Lung (tissue), 11 donors: ENCODE measurements at regions not wholly inside any gene's neighbourhood (a gene's known extent, or its start where the extent isn't known, plus 50 kb on each side); places are given as distances from the start of the nearest gene placed in this dataset.
"Not testable (repeated sequence)": the region's sequence is repeated elsewhere in the genome, so short reads cannot be mapped to it uniquely, and the experiment has no call there.

Experiments
- ATAC-seq: fragments of 200-7000 bp; cut with Tn5 transposase; one replicate; pipeline ENCODE4 v1.9.1; 2020; ENCODE audit warnings: moderate number of reproducible peaks; ENCODE audit not compliant: insufficient read depth, low FRiP score
- DNase-seq, 3 donors: peaks; one replicate each; pipeline ENCODE4 v3.0.0-alpha.2; 2013 to 2017
- H3K27ac ChIP-seq, 2 donors: one replicate each; pipeline ENCODE4 v1.5.1; 2013; ENCODE audit warnings: mild to moderate bottlenecking in 2 of 2, moderate library complexity in 2 of 2, control low read depth in 1 of 2, inconsistent platforms in 1 of 2, low read depth in 1 of 2, low read length in 1 of 2
- H3K27me3 ChIP-seq, 3 donors: one replicate each; pipeline ENCODE4 v1.5.1; 2013; ENCODE audit warnings: low read length in 2 of 3; ENCODE audit not compliant: control insufficient read depth in 3 of 3, insufficient read depth in 3 of 3
- H3K36me3 ChIP-seq, 4 donors: one replicate each; pipeline ENCODE4 v1.5.1; 2013; ENCODE audit warnings: low read length in 4 of 4, mild to moderate bottlenecking in 1 of 4, moderate library complexity in 1 of 4; ENCODE audit not compliant: control insufficient read depth in 4 of 4, insufficient read depth in 4 of 4
- H3K4me1 ChIP-seq, 5 donors: one replicate each; pipeline ENCODE4 v1.5.1; 2013; ENCODE audit warnings: low read length in 5 of 5, mild to moderate bottlenecking in 2 of 5, moderate library complexity in 1 of 5; ENCODE audit not compliant: control insufficient read depth in 5 of 5, insufficient read depth in 5 of 5
- H3K4me3 ChIP-seq: one replicate; pipeline ENCODE4 v1.5.1; 2013; ENCODE audit warnings: mild to moderate bottlenecking, control low read depth, moderate library complexity
- H3K9ac ChIP-seq, 2 donors: one replicate each; pipeline ENCODE4 v1.5.1; 2013; ENCODE audit warnings: low read length in 2 of 2, control low read depth in 1 of 2; ENCODE audit not compliant: insufficient read depth in 1 of 2
- H3K9me3 ChIP-seq, 4 donors: one replicate each; pipeline ENCODE4 v1.5.1; 2013; ENCODE audit warnings: low read length in 3 of 4, mild to moderate bottlenecking in 1 of 4, moderate library complexity in 1 of 4; ENCODE audit not compliant: control insufficient read depth in 4 of 4, insufficient read depth in 3 of 4
- WGBS, 2 donors: extraction: QIAGEN DNeasy Blood & Tissue Kit; methylation state at CpG; one replicate each; pipeline ENCODE4 v1.1.7; 2013; 5-methylcytosine and 5-hydroxymethylcytosine counted together
- TF ChIP-seq, protein P1 (sequence below): IDR thresholded peaks from 2 replicates; pipeline ENCODE4 v1.5.1; 2012; ENCODE audit warnings: mild to moderate bottlenecking; ENCODE audit errors: control extremely low read depth, extremely low read depth
- donor health status: control.
- donor health status: control.
- donor health status: Bipolar disorder and iron deficiency.
- donor health status: healthy.
- donor health status: DM: yes; HTN: yes; CAD: no.

DNA sequence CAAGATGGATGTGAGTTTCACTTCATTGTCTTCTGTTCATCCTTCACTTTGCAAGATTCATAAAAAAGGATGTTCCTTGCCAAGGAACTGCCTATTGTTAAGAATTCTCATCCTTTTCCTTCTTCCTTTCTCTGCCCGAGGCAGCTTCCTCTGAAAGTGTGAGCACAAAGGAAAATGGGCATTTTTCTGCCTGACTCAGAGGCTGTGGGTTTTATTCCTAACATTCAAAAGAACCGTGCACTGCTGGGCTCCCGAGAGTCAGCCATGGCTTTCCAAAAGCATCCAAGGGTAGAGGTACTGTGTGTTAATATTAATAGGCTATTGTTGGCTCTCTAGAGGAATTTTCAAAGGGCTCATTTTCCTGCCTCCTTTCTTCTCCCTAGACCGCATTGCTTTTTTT, 289.4 kb downstream of the ABCC12 start:
- H3K27me3 ChIP-seq = no peaks in the 10 kb centered on the region
- H3K9ac ChIP-seq = no peak overlapping the region
- no peaks in the 10 kb centered on the region for H3K36me3 ChIP-seq
- no peak overlapping the region for H3K4me3 ChIP-seq
- no peak for ATAC-seq
- peaks cover 0 to 8% (median 4%) of the 10 kb centered on the region in 5 donors for H3K4me1 ChIP-seq
- WGBS, 2 donors = 32 to 38% methylated on average over 4 of the region's 4 CpGs
- H3K9me3 ChIP-seq = peaks cover 0 to 3% (median under 1%) of the 10 kb centered on the region in 4 donors
- H3K27ac ChIP-seq = no peak overlapping the region
- TF ChIP-seq, protein P1, sequence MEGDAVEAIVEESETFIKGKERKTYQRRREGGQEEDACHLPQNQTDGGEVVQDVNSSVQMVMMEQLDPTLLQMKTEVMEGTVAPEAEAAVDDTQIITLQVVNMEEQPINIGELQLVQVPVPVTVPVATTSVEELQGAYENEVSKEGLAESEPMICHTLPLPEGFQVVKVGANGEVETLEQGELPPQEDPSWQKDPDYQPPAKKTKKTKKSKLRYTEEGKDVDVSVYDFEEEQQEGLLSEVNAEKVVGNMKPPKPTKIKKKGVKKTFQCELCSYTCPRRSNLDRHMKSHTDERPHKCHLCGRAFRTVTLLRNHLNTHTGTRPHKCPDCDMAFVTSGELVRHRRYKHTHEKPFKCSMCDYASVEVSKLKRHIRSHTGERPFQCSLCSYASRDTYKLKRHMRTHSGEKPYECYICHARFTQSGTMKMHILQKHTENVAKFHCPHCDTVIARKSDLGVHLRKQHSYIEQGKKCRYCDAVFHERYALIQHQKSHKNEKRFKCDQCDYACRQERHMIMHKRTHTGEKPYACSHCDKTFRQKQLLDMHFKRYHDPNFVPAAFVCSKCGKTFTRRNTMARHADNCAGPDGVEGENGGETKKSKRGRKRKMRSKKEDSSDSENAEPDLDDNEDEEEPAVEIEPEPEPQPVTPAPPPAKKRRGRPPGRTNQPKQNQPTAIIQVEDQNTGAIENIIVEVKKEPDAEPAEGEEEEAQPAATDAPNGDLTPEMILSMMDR = no peak
- no peak for DNase-seq

DNA sequence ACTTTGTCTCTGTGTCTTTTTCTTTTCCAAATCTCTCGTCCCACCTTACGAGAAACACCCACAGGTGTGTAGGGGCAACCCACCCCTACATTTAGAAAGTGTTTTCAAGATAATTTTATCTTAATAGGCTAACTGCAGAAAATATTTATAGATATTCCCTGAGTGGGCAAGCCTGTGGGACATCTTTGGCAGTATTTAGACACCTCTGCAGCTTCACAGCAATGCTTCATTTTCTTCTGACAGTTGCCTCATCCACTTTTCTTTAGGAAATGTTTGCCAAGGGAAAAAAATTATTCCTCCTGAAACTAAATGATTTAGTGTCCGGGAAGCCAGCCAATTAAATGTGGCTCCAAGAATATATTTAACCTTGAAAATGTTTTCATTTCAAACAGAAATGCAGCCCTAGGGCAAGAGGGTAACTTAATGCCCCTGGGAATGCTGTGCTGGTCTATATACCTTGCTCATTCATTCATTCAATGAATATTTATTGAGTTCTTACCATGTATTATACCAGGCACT, 290.4 kb downstream of the ABCC12 start:
- Histone ChIP-seq H3K4me3 (no peak overlapping the region), H3K36me3 (no peaks in the 10 kb centered on the region), H3K27ac (no peak overlapping the region), H3K9me3 (peaks cover 0 to 3% (median under 1%) of the 10 kb centered on the region in 4 donors), H3K9ac (no peak overlapping the region), H3K4me1 (peaks cover 0 to 8% (median 5%) of the 10 kb centered on the region in 5 donors), H3K27me3 (no peaks in the 10 kb centered on the region)
- DNase-seq (peak in 1 of 3 donors; percentile 40), ATAC-seq (no peak)
- TF ChIP-seq, protein P1 = no peak
- 73 to 74% methylated on average over 3 of the region's 3 CpGs for WGBS, 2 donors

DNA sequence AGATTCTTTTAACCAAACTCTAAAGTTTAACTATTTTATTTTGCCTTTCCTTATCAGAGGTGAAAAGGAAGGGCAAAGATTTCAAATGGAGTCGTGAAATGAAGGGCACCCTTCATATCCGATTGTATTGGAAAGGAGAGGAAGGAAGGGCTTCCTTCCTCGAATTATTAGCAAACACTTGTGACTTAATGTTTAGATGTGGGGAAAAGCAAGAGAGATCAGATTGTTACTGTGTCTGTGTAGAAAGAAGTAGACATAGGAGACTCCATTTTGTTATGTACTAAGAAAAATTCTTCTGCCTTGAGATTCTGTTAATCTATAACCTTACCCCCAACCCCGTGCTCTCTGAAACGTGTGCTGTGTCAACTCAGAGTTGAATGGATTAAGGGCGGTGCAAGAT, 291.5 kb downstream of the ABCC12 start:
- not testable (repeated sequence) for H3K27ac ChIP-seq, H3K9ac ChIP-seq, H3K9me3 ChIP-seq, DNase-seq, H3K36me3 ChIP-seq, H3K4me3 ChIP-seq, ATAC-seq, H3K4me1 ChIP-seq, H3K27me3 ChIP-seq
- 18 to 31% methylated on average over 6 of the region's 6 CpGs for WGBS, 2 donors

DNA sequence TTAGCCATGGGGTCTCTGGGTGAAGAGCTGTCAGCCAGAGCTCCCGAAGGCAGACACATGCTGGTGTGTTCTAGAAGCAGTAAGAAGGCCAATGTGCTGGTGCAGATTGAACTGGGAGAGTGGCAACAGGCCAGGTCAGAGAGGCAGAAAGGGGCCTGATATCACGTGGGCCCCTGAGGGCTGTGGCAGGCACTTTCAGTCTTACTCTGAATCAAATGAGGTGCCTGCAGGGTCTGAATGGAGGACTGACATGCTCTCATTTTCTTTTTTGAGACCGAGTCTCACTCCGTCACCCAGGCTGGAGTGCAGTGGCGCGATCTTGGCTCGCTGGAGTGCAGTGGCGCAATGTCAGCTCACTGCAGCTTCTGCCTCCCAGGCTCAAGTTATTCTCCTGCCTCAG, 293.8 kb downstream of the ABCC12 start:
- peaks cover 0 to 8% (median 5%) of the 10 kb centered on the region in 5 donors for H3K4me1 ChIP-seq
- no peaks in the 10 kb centered on the region for H3K9me3 ChIP-seq
- no peaks in the 10 kb centered on the region for H3K27me3 ChIP-seq
- TF ChIP-seq, protein P1 = no peak
- H3K36me3 ChIP-seq = no peaks in the 10 kb centered on the region
- ATAC-seq = no peak
- no peak for DNase-seq
- no peak overlapping the region for H3K4me3 ChIP-seq
- no peak overlapping the region for H3K27ac ChIP-seq
- no peak overlapping the region for H3K9ac ChIP-seq
- 81 to 95% methylated on average over 8 of the region's 8 CpGs for WGBS, 2 donors
